ENCODE measurements at regions not wholly inside any gene's neighbourhood (a gene's known extent, or its start where the extent isn't known, plus 50 kb on each side); places are given as distances from the start of the nearest gene placed in this dataset.
A peak's percentile ranks its signal among the peaks of the same experiment; 100 is the strongest.

DNA sequence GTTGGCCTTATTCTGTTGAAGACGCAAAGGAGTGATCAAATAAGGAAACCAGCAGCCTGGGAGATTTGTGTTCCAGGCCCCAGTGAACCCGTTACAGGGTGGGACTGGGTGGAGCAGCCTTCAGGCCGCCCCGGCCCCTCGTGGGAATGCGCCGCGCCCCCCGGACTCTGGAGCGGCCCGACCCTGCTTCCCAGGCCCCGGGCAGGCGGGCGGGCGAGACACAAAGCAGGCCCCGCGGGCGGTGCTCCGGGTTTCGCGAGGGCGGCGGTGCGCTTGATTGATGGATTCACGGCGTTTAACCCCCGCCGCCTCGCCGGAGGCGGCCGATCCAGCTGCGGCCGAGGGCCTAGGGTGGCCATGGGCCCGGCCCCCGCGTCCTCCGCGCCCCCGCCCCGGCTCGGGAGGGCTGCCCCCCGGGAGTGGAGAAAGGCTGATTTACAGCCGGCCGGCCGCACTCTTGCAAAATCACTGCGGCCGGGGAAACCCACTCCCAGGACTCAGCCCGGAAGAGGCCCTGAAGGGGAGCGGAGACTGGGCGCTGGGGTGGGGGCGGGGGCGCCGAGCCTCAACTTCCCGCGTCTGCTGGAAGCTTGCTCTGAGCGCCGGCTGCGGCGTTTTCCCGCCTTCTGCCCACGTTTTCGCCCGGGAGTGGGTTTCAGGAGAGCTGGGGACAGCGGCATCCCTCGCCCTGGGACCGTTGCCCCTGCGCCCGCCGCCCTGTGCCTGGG is 299.6 kb upstream of the NFE2L3 start:
- no peak for DNase-seq

DNA sequence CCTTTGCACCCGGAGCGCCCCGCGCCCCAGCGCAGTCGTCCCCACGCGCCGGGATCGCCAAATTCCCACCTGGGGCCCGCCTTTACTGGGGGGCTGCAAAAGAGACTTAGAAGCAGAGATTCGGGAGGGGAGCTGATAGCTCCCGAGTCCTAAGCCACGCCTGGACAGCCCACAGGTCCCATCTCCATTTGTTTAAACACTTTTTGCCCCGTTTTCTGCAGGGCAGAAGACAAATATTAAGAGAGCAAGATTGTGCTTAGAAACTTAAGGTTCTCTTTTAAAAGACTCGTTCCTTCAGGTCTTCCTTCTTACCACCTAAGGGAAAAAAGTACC is 299.1 kb upstream of the NFE2L3 start:
- DNase-seq, result no peak

DNA sequence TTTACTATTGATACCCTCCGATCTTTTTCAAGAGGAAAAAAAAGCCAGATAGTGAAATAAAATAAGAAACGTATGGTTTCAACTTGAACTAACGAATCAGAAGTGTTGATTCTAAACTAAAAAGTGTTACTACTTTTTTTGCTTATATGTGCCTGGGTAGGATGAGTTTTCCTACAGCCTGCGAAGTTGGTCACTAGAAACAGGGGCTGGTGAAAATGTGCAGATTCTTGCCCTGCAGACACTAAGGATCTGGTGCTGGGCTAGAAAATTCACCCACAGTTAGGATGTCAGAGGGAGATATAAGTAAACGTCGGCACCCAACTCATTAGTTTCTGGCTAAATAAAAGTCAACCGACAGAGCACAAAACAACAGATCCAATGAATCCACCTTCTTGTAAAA is 298.7 kb upstream of the NFE2L3 start:
- no peak for DNase-seq

DNA sequence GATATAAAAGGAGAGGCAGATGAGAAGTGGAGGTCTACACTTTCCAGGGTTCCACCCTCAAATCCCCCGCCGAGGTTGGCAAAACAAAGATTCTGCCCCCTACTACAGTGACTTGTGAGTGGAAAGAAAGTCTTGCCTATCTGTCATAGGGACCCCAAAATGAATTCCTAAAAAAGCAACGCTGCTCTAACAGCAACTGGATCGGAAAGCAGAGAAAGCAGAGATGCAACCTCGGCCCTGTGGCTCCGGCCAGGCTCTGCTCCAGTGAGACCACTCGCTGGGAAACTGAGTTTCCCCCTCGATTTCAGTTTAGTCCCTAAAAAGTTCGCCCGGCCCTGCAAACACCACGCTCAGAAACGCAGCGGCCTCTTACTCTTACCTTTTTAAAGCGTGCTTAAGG is 297.9 kb upstream of the NFE2L3 start:
- no peak for DNase-seq

DNA sequence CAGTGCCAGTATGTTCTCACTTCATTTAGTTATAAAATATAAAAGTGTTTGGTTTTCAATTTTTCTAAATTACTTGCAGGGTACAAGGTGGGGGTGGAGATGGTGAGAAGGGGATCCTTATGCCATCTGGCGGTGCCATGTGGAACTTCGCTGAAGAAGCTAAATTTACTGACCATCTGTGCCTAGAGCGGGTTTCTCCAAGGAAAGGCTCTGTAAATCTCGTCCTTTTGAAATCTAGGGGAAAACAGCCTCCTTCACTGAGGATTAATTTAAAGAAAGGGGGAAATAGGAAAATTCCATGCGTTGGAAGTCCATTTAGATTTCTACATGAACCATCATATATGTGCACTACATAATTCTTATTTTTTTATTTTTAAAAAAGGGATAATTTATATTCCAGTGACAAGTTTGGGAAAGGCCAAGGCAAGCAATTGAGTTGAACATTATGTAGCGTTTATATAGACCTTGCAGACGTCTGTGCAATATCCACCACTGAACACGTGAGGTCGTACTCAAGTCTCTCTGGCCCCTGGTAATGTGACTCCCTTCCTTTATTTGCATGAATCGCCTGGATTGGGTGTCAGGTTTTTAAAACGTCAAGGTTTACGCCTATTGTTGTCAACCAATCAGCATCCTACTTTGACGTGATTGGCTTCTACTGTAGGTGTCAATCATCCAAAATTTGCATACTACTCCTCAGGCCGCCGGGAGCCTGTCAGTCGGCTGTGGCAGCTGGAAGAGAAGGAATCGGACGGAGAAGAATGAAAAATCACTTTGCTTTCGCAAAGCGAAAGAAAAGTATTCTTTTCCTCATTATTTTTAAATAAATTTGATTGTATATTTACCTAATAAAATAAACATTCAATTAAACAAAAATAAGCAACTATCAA is 297.1 kb upstream of the NFE2L3 start:
- peak; percentile 16 for DNase-seq

DNA sequence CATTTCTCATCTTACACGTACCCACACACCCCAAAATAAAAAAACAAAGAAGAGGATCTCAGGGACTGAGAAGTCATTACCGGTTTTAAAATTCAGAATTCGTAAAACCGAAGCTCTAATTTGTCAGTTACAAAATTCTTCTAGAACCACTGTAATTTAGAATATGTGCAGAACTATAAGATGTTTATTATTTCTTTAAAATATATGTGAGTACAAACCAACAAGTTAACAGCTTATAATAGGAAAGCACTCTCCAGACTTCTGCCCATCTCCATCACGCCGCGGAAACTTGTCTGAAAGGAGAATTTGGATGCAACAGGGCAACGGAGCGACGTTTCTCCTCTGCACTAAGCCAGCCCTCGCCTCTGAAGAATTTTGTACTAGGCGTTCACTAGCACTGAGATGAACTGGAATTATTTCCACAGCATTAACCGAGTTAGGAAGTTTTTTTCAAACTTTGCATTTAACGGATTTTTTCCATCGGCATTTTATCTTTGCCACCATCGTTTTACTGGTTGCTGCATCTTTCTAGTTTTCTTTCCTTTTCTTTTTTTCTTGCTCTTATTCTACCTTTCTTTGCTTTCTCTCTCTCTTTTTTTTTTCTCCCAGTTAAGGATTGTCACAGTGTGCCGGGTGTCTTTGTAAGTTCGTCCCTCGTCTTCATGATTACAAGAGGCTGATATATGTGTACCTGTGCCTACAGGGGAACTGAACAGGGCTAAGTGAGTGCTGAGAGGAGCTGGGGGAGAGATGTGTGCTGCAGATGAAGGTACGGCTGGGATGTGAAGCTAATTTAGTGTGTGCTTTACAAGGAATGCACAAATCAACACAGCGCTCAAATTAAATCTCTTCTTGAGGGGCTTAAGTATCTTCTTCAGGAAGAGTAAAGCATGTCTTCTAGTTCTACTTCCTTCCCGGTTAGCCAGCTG is 295.9 kb upstream of the NFE2L3 start:
- DNase-seq, result no peak

DNA sequence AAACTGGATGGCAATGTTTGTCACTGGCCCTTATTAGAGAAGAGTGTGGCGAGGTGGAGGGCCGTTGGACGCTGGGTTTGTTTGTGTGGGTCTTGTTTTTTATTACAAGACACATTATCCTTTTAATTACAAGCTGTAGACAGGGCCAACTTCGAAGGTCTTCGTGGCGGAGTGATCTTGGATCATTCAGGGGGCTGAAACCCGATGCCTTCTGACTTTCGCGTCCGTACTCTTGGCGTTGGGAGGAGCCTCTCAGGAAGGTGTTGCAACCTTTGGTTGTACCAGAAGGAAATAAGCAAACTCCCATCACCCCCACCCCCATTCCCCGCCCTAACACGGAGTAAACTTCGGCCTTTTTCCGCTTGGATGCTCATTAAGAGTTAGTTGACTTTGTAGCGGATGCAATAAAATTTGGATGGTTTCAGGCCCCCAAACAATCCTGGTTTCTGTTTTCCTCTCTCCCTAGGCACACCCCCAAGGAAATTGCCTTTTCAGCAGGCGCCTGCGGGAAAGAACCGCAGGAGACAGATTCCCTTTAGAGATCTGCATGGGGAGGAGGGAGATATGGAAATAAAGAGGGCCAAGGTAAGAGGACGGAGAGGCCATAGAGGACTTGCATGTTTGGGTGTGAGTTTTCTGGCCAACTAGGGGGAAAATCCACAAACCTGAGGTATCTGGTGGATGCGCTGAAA is 294.5 kb upstream of the NFE2L3 start:
- DNase-seq, result no peak

DNA sequence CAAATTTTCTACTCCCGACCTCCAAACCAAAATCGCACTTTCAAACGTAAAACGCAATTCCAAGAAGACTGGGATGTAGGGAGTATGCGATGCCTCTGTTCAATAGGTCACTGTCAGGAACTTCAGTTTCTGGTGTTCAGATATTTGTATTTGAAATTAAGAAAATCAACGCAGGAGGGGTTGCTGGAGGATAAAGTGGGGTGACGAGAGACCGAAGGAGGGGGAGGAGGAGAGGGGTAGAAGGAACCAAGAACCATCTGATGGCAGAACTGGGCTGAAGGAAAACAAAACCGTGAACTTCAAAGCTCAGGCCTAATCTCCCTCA is 293.8 kb upstream of the NFE2L3 start:
- no peak for DNase-seq

DNA sequence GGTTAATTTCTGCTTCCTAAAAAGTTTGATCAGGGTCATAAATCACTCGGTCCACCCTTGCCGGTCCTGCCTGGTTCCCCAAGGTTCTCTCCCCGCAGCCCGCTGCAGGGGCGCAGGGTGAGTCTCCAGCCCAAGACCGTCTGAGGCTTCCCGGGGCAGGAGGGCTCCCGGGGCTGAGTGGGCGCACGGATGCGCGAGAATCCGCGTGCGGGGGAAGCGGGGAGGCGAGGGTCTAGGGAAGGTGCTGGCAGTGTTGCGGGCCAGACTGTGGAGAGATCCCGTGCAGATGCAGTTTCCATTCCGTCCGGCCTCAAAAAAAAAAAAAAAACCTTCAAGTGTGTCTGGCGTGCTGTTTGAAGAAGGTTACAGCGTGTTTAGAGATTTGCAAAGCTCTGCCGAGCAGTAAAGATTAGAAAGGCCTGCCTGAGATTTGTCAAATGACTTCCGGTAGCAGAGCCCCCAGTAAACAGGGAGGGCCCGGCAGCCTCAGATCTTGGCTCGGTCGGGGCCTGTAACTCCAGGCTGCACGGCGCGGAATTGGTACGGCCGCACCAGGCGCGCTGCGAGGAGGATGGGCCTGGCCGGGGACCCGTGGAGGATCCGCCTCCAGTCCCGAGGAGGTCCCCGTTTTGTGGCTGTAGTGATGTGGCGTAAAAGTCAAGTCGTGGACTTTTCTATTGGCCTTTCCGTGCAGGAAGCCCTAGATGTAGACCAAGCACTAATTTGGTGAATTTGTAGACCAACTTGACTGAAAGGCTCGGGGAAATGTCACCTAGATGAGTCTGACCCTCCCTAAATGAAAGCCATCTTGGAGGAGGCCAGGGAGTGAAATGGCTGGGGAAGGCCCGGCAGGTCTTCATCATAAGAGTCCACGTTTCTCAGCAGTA is 293.2 kb upstream of the NFE2L3 start:
- no peak for DNase-seq

DNA sequence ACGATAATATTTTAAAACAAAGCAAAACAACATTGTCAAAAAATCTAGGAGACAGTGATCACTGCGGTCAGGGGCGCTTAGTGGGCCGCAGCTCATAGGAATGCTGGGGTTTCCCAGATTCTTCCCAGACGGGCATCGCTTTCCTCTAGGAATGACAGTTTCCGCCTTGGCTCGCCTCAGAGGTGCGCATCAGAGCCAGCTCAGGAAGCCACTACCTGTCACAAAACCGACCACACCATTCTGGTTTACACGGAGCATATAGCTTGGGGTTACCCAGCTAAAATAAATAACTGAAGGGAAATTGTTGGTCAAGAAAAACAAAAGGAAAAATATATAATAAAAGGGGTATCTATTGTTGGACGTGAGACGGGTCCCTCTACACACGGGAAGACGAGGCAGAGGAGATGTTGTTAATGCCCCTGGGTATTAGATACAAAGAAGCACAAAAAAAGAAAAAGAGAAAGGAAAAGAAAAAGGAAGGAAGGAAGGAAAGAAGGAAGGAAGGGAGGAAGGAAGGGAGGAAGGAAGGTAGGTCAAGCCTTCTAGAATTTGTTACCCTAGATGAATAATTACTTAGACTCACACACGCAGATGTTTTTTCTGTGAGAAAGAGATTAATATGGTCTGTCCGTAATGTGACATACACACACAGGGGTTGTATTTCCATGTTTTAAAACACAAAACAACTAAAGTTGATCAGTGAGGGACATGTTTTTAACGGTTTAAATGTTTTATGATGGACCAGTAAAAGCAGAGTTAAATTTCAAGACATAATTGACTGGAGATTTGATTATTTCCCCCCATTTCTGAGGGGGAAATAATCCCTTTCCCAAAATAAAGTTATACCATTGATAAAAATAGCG is 292.4 kb upstream of the NFE2L3 start:
- DNase-seq, result no peak

DNA sequence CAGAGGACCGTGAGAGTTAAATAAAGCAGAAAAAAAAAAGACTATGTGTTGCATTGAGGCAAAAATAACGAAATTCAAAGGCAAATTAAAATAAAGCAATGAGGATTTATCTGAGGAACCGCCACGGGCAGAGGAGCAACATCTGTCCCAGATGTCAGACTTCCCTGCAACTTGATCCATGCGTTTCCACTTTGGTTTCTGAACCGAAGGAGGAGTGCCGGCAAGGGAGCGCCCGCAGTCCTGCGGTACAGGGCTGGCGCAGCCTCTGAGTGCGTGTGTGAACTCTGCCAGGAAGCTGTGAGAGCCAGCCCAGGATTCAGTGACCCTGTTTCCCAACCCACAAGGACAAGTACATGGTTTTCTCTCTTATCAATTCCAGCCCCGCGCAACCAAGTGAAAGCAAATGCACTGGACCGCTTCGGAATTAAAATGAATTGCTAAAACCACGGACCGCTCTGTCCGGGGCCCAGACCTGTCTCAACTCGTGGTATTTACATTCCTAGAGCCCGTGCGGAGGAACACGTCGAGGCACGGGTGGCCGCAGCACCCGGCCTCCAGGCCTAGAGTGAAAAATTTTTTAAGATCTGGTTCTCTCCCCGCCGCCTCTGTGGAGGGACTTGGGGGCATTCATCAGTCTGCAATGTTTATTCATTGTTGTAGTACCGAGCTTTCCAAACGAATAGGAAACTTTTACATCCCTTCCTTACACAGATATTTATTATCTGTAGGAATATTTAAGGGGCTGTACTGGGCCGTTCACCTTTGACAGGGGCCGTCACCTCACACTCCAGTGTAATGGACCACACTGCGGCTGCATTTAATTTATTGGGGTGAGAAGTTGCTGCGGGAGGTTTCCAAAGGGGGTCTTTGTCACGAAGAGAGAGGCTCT is 291.5 kb upstream of the NFE2L3 start:
- no peak for DNase-seq

DNA sequence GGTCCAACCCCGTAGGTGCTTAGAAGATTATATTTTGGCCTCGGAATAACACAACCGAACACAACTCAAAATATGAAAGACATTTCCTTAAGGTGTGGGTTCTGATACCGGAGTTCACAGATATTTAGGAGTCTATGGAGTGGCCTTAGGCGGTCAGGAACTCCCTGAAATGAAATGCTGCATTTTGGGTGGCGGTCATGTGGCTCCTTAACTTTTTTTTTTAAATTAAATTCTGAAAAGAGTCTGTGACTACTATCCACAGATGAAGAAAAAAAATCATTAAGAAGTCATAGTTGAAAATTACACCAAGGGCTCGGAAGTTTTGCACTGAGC is 290.9 kb upstream of the NFE2L3 start:
- DNase-seq, result no peak

DNA sequence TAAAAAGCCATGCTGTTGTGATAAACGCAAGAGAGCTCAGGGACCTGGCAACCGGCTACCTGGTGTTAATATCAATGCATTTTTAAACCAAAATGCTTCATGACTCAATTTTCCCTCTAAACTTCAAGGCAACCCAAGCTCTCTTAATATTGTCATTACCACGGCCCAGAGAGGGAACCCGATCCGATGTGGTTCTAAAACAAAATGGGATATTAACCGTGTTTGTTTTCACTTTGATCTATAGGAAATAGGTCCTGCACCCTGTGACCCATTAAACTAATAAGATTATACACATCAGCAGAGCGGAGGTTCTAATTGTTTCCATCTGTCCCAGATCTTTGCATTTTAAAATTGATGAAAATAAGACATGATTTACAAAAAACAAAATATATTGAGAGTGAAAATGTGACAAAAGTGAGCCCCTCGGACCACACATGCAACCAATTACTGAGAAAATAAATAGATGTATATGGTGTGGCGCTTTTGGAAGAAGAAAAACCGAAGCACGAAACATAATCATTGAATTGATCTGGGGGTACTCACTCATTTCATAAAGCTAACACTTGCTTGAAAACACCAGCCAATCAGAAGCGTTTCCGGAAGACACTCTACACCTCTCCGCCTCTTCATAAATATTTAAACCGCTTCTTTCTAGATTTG is 290.3 kb upstream of the NFE2L3 start:
- DNase-seq, result no peak

DNA sequence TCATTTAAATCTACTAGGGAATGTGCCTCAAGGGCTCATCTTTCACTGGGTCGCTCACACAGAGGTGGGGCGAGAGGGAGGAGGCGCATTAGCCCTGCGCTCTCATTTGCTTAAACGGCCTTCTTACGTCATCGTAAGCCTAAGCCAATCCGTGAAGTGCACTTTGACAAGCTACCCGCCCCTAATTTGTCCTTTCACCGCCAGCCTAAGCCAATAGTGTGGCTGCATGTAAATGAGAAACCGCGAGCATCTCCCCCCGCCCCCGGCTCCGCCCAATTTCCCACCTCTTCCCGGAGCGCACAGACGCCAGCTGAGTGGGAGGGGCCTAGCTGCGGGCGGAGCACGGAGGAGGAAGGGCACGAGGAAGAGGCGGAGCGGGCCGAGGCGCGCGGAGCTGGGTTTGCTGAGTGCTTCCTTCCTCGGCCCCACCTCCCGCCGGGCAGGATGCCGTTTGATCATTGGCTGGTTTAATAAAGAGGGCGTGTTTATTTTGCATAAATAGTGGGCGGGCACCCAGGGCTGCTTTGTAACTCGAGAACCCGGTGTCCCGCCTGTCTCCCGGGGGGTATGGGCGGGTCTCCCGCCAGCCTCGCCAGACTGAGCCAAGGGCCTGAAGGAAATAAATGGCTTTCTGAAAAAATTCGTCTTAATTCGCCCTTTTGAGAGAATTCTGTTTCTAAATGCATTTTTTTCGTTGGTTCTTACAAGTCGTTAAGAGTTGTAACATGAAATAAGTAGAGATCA is 289.6 kb upstream of the NFE2L3 start:
- DNase-seq, result peak; percentile 74

DNA sequence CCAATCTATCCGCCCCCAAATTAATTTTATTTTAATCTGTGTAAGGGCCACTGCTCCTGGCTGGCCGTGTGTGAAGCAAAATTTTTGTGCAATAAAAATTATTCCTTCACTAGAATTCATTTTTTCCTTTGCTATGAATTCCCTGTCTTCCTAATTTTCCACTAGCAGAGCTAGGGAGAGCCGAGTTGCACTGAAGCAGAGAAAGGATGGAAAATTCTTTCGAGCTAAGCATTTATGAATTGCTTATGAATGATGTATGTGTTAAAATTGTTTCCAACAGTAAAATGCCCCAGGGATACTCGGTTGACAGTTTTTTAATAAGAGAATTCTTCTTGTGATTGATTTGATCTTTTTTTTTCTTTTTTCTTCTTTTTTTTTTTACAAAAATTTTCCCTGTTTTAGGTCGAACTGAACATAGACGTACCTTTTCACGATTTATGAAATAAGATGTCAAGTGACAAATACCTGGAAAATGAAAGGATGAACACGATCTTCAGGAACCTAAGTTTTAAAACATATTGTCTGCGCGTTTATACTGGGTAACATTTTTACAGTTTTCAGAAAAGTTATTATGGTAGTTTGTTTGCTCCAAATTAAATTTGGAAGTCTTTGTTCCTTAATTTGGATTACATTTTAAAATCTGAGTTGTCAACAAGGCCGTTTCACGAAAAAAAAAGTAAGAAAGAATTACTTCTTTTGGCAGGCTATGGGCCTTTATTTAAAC is 288.8 kb upstream of the NFE2L3 start:
- no peak for DNase-seq

DNA sequence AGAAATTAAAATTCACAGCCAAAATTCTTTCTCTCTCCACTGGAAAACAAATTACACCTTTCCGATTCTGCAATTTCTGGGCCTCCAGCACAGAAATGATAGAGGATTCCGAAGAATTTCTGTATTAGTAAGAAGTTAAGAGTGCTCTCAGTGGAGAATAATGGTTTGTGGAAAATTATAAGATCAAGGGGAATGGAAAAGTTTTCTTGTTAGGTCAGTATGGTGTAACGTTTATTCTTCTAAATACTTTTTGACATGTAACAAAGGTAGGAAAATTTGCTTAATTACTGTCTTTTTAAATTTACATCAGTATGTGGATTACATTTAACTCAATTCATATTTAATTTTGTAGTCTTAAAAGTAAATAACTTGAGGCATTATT is 288.3 kb upstream of the NFE2L3 start:
- DNase-seq, result no peak

DNA sequence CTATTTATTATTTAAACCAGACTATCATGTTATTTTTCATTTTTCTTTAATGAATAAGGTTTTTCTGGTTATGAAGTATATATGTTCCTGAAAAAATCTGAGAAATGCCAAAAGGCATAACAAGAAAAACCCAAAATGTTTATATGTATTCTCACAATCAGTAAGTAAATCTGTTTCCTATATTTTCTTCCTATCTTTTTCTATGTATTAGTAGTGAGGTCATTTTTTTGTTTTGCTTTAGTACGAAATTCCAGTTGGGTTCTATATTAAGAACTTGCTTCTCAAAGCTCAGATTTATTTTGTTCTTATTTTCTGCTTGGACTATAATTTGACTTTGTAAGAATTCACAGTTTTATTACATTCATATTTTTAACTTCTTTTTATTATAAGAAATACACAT is 287.5 kb upstream of the NFE2L3 start:
- no peak for DNase-seq

All from CD4-positive, alpha-beta T cell treated with Interleukin-4 for 4 hours (primary cell).